CD4-positive, alpha-beta T cell treated with Interleukin-6 at 100 ng/mL for 8 hours (primary cell): ENCODE measurements at regions not wholly inside any gene's neighbourhood (a gene's known extent, or its start where the extent isn't known, plus 50 kb on each side); places are given as distances from the start of the nearest gene placed in this dataset.
"Not testable (repeated sequence)": the region's sequence is repeated elsewhere in the genome, so short reads cannot be mapped to it uniquely, and the experiment has no call there.

Experiments used
- DNase-seq: peaks from one replicate; pipeline ENCODE4 v3.0.0-alpha.2; 2020; ENCODE audit warnings: mixed read lengths, low spot score

DNA sequence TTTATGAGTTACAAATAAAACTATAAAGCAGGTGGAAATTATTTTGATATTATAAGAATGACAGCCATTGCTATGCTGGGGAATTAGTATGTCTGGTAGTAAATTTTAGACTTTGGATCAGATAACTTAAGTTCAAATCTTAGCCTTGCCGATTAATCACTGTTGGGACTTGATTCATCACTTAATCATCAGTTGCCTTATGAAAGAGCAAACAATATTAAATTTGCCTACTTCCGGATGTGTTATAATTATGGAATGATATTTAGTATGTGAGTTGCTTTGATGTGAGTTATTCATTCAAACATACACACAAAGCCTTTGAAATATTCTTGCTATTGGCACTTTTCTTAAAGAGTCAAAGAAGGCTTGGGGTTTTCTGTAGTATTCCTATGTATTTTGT is 717.7 kb downstream of the BRINP1 start:
- no peak for DNase-seq

DNA sequence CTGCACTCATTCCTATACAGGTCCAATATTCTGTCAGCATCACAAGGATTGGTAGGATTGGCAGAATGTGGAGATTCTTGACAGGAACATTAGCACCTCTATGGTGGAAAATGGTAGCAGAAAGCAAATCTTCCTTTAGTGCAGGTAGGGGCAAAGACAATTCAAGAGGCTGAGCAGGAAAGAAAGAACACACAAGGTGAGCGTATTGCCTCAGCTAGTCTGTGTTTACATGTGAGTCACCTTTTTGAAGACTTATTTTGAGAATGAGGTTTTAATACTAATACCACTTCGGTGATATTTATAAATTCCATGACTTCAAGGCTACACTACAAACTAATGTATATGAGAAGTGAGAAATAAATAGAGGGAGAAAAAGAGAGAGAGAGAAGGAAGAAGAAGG is 717.0 kb downstream of the BRINP1 start:
- no peak for DNase-seq

DNA sequence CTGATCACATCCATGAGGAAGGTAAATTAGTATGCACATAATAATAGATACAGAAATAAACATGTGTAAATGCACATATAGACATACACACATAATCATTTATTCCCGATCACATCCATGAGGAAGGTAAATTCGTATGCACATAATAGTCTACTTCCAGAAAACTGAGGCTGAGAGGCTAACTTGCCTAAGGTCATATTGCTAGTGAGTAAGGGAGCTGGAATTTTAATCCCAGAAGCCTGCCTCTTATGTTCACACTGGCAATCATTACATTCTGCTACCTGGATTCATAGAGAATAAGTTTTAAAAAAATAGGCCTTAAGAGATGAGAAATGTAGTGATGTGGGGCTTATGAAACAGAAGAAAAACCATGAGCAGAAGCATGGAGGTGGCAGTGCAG is 716.3 kb downstream of the BRINP1 start:
- DNase-seq = no peak

DNA sequence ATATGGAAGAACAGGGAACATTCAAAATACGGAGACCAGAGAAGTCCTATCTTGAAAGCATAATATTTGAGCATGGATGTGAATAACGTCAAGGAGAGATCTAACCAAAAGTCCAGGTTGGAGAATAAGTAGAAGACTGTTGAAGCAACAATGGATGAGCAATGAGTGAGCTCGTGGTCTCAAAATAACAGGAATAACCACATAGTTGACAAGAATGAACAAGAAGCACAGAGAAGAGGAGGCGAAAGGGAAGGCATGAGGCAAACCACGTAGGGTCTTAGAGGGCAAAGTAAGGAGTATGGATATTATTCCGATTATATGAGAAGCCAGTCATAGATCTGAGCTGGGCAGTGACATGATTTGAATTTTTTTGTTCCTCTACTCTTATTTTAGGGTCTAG is 710.2 kb downstream of the BRINP1 start:
- DNase-seq = no peak

DNA sequence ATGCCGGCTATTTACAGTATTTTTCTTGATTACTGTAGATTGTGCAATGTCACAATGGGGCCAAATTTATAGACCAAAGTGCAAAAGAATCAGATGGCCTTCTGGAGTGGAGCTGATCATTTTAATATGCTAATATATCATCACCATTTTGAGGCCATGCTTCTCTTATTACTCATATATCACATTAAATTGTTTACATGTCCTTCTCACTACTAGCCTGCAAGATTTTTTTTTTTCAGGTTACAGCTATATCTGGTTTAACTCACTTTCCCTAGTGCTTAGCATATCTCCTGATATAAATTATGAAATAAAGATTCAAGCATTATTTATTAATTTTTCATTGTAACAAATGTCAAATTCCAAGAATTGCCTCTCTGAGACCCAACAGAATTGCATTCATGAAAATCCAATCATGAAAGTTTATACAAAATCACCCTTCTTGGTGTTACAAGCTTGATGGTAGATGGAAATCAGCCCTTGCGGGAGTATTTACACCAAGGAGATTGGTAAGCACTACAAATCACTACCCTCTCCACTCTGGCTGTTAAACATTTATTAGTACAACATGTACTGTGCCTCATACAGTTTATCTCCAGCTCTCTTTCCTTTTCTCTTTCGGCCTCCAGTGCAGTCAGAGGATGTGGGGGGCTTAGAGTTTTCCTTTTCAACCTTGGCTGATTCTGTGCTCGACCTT is 703.9 kb downstream of the BRINP1 start:
- no peak for DNase-seq

DNA sequence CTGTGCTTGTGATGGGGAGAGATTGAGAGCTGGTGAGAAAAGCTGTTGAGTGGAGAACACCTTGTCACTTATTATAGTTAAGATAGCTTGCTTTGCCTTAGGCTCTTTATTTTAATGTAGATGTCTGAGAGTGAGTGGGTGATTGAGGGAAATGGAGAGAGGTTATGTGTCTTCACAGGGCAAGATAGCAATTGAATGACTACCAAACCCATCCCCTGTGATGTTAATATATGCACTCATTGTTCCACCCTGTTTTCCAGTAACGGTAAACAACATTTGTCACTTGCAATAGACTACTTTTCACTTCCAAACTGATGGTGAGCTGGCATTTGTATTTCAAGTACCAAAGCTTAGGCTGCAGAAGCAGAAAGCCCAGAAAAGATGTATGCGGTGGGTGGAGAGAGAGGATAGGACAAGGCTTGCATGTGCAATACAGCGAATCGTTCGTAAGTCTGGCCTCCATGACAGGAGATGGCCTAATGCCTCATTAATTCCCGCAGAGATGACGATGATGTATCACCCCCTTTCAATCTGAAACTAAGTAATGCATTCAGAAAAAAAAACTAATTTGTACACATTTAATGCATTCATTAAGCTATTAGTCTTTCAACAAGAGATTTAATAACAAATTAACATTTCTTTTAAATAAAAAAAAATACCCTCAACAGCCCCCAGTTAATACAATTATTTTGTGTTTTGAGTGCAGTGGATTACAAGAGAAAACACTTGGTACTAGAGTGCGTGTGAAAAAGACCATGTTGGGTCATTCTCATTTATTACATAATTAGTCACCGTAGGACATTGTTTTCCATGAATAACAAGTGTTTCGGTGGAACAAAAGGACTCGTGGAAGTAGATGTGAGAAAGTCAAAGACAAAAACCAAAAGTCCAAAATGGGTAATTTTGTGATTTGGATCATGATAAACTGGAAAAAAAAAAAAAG is 699.0 kb downstream of the BRINP1 start:
- no peak for DNase-seq

DNA sequence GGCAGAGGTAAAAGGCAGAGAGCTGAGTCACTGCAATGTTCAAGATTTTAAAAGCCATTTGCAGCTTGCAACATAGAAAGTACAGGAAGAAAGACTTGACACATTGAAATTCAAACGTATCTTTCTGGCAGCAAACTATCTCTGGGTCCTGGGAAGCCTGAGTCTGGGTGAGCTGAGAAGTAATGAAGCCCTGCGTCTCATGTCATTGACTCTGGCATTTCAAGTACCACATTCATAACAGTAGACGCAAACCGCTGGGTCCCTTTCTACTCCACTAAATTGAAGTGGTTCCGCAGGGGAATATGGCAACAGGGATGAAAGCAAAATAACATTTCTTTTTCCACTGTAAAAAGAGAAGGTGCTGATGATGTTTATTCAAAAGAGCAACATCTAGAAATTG is 694.3 kb downstream of the BRINP1 start:
- DNase-seq = no peak

DNA sequence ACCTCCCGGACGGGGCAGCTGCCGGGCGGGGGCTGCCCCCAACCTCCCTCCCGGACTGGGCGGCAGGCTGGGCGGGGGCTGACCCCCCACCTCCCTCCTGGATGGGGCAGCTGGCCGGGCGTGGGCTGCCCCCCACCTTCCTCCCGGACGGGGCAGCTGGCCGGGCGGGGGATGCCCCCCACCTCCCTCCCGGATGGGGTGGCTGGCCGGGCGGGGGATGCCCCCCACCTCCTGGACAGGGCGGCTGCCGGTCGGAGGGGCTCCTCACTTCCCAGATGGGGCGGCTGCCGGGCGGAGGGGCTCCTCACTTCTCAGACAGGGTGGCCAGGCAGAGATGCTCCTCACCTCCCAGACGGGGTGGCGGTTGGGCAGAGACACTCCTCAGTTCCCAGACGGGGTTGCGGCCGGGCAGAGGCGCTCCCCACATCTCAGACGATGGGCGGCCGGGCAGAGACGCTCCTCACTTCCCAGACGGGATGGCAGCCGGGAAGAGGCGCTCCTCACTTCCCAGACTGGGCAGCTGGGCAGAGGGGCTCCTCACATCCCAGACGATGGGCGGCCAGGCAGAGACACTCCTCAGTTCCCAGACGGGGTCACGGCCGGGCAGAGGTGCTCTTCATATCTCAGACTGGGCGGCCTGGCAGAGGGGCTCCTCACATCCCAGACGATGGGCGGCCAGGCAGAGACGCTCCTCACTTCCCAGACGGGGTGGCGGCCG is 691.1 kb downstream of the BRINP1 start:
- DNase-seq = not testable (repeated sequence)

DNA sequence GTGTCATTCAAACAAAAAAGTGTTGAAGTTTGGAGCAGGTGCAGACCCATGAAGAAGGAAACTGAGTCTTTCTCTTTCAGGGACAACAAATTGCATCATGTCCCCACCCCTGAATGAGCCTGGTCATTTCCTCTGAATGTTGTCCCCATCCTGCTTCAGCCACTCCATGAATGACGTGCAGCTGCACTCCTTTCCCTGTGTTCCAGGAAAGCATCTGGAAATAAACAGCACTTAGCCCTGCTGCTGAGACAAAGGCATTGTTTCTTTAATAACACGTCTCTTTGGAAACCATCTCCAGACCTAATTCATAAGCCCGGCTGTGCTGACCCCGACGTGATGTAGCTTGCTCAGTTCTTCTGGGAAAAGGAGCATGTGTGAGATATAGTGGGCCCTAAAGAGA is 682.3 kb downstream of the BRINP1 start:
- no peak for DNase-seq

DNA sequence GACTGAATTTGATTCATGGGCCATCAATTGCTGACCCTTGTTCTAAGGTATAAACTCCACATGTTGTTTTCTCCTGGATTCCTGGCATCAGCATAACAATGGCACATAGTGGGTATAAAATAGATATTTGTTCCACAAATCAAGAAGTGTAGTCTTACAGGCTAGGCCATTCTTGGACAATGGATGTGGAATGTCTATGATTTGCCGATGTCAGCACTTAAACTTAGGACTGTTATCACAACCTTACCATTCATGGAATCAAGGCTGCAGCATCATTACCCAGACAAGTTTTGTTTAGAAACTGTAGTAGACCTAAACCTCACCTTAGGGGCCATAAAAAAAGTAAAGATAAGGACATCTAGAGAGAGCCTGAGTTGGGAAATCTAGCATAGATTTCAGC is 680.0 kb downstream of the BRINP1 start:
- DNase-seq = no peak

DNA sequence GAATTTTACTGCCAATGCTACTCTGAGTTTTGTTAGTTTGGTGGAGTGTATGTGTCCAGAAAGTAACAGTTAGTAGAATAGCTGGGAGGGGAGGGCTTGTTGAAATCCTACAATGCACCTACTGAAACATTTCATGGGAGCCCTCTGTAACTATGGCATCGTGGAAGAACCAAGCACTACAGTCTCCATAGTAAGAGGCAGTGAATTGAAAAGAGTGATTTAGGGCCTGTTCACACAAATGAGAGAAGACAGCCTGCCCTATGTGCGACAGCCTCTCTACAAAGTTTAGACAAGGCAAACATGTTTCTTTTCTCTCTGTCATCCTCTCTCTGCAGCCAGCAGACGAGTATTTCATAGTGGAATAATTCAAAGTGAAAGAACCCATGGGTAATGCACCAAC is 676.6 kb downstream of the BRINP1 start:
- DNase-seq = no peak

DNA sequence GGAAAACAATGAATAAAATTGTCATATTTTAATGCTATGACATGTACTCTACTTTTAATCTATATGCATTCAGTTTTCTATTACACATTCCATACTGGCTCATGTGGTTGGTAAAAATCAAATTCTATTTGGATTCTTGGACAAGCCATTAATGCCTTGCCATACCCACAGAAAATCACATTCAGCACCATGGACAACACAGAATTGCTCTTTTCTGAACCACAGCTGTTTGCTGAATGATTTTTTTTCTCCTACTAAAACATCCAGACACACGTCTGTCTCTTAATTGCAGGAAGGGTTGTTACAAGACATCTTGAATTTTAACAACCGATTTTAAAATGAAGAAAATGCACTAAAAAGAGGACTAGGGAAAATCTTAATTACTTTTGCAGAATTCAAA is 675.6 kb downstream of the BRINP1 start:
- DNase-seq = no peak

DNA sequence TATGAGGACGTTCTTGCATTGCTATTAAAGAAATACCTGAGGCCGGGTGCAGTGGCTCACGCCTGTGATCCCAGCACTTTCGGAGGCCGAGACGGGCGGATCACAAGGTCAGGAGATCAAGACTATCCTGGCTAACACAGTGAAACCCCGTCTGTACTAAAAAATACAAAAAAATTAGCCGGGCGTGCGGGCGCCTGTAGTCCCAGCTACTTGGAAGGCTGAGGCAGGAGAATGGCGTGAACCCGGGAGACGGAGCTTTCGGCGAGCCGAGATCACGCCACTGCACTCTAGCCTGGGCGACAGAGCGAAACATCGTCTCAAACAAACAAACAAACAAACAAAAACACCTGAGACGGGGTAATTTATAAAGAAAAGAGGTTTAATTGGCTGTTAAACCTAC is 674.0 kb downstream of the BRINP1 start:
- DNase-seq = not testable (repeated sequence)

DNA sequence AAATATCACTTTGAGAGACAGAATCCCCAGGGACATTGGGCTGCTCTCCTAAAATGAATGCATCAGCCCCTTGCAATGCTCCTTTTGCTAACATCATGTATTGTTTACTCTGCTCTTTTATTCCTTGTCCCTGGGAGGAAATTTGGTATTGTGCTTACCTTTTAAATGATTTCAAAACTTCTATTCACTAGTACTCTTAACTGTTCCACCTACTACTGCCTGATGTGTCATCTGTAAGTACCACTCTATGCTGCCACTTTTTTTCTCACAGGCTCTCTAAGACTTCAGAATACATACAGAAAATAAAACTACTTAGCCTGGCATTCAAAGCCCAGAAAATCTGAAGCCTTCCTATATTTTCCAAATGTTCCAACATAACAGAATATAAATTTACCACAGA is 667.2 kb downstream of the BRINP1 start:
- no peak for DNase-seq

DNA sequence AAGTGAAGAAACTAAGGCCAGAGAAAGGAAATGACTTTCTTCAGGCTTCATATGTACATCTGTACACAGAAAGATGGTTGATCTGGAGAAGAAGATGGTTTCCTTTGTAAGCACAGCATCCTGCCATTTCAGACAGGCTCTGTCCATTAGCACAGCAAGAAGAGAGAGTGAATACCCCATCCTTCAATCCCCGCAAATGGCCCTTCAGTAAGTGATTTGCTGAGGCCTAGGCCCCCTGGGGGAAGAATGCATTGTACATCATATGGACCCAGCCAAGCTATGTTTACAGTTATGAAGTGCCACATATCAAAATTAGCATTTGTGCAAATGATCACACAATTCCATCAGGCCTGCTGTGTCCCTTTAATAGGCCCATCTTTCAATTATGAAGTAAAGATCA is 657.4 kb downstream of the BRINP1 start:
- no peak for DNase-seq

DNA sequence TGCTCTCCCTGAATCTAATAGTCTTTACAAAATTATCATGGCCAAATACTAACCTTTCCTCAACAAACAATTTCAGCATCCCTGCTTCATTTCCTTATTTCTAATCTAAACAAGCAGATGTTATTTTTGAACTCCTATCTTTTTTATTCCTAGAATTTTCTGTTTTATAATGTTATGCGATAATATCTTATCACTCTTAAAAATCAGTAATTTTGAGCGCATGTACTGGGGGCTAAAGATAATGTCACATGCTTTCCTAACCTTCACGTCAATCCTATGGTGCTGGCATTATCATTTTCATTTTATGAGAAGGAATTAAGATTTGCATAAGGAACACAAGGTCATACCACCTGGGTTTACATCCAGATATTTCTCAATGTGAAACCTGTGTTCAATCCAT is 648.0 kb downstream of the BRINP1 start:
- DNase-seq = no peak

DNA sequence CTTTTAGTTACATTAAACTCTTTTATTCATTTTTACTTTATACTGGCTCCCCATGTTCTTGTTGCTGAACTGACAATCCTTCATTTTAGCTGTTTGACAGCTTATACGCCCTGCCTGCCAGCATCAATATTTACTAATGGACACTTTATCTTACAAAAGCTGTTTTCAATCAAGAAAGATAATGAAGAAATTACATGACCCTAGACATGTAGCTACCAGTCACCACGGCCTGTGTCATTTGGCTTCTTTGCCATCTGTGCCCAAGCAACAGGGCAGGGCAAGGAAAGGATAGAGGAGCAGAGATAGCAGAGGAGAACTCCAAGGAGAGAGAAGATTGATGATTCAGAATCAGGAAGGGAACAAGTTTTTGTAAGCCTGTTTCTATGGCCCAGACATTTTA is 647.3 kb downstream of the BRINP1 start:
- DNase-seq = no peak

DNA sequence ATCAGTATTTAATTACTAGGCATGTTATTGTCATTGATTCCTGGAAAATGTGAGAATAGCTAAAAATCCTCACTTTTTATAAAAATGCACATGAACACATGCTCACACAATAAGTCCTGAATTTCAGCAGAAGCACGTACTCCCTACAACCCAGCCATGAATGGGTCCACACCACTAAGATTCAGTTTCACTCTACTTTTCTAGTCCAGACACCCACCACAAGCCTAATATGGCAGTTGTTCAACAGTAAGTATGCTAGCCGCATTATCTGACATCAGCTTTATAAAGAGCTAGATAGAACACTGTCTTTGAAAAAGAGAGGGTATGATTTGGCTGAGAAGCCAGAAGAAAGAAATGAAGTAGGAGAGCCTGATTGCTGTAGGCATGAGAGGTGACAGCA is 639.3 kb downstream of the BRINP1 start:
- DNase-seq = no peak

DNA sequence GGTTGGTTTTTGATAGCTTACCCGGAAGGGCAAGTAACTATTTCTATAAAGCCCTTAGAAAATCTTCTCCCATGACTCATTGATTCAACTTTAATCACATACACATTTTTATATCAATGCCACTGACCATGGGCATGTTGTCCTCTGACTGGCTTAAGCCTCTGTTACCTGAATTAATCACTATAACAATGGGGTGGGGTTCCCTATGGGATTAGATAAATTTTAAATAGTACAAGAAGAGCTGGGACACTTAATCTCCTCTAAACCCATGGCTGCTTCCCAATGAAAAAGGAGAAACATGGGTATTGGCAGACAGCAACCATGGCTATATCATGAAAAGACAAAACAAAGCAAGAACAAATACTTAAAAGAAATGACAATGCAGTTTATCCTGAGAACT is 636.2 kb downstream of the BRINP1 start:
- DNase-seq = no peak

DNA sequence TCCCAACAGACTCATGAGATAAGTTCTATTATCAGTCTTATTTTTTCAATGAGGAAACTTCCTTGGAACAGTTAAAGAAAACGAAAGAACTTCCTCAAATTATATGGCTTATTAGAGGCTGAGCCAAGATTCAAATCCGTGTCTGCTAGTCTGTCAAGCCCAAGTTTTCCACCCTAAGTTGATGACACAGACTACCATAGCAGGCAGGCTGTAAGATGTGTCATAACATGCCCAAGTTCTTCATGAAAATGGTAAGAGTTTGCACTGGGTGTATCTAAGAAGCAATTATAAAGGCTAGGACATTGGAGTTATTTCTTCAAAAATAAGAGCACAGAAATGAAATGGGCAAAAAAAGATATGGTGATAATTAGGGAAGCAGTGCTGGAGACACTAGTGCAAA is 634.5 kb downstream of the BRINP1 start:
- no peak for DNase-seq

DNA sequence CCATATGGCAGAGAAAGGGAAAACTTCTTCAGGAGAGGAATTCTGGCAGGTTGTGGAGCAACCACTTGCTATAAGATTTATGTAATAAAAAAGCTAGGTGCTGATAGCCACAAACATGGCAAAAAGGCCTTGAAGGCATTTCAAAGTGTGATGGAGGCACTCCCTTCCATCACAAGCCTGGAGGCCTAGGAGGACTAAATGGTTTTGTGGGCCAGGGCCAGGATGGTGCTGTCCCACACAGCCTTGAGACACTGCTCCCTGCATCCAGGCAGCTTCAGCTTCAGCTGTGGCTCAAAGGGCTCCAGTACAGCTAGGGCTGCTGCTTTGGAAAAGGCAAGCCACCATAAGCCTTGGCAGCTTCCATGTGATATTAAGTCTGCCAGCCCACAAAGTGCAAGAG is 632.8 kb downstream of the BRINP1 start:
- DNase-seq = no peak

DNA sequence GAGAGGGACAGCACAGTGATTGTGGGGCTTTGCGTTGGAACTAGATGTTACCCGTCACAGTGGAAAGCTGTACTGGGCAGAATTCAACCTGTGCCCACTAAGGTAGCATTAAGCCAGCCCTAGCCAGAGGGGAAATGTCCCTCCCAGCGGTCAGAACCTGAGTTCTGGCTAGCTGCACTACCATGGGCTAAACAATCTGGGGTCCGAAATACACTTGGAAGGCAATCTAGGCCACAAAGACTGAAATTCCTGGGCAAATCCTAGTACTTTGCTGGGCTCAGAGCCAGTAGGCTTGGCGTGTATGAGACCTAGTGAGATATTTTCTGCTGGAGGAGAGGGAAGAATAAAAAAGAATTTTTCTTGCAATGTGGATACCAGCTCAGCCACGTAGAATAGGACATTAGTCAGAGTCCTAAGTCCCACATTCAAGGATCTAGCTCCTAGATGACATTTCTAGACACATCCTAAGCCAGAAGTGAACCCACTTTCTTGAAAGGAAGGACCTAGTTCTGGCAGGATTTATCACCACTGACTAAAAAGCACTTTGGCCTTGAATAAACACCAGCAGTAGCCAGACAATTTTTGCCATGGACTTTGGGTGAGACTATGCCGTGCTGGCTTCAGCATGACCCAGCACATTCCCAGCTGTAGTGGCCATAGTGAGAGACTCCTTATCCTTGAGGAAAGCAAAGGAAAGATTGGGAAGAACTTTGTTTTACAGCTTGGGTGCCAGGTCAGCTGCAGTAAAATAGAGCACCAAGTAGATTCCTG is 618.0 kb downstream of the BRINP1 start:
- no peak for DNase-seq
